Activated CD8-positive, alpha-beta memory T cell treated with anti-CD3 and anti-CD28 coated beads, Interleukin-2, amount 50 U/mL, for 4 hours (primary cell): ENCODE measurements at regions not wholly inside any gene's neighbourhood (a gene's known extent, or its start where the extent isn't known, plus 50 kb on each side); places are given as distances from the start of the nearest gene placed in this dataset.
"Not testable (repeated sequence)": the region's sequence is repeated elsewhere in the genome, so short reads cannot be mapped to it uniquely, and the experiment has no call there.

Experiments used
- DNase-seq: peaks from one replicate; pipeline ENCODE4 v3.0.0-alpha.2; 2020

DNA sequence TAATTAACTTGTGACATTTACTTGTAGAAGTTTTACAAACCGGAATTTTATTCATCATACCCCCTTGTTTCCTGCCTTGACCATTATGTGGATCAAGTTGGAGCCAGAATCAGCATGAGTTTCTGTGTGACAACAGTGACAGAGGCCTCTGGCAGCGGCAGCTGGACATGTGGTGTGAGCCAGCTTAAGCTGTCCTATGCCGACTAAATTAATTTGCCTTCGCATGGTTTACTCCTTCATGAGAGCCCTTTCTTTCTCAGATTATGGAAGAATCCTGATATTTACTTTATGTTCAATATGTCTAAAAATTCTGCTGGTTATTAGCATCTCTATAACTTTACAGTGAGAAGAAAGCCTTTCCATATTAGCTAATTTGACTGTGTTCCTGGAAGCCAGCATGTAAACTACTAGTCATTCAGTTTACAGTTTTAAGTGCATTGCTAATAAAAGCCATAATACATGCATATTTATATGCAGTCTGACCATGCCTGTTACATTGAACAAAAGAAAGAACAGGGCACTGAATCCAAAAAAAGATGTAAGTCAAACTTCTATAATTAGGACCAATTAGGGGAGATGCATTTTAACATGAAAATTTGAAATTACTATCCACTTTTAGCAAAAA is 495.8 kb upstream of the ACVR2A start:
- DNase-seq = no peak

DNA sequence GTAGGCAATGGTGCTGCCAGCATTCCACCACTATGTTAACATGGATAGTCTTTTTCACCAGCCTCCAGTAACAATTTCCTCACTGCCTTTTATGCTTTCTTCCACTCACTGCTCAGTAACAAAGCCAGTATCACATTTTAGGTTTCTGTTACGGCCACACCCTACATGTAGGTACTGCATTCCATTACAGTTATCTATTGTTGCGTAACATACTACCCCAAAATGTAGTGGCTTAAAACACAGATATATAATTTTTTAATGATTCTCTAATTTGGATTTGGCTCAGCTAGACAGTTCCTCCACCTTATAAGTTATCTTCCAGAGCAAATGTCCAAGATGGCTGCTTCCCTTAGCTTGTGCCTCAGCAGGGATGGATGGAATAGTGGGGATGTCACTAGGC is 498.7 kb upstream of the ACVR2A start:
- DNase-seq = no peak

DNA sequence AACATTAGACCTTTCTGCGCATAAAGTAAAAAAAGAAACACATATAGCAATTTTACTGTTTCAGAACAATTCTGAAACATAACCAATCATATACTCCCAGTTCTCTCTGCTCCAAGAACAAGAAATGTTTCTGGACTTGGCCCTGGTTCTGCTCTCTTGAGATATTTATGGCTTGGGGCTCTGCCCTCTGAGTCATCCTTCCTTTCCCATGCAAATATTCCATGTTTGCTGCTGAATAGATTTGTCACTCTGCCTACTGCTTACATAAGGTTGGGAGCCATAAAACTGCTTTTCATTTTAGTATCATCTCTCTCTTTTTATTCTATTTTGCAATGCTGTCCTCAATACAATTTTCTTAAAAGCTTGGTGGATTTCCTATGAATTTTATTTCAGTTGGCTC is 499.6 kb upstream of the ACVR2A start:
- no peak for DNase-seq

DNA sequence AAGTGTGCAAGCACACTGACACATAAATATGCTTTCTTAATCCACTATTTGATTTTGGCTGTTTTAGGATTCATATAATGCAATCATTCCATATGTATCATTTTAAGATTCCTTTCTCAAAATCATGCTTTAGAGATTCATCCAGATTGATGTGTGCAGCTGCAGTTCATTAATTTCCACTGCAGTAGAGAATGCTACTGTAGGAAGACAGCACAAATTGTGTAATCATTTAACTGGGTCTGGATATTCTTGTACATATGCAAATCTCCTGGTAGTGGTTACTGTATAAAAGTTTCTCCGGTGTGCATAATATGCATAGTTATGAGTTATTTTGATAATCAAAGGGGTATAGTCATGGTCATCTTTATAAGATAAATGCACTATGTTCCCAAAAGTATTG is 502.5 kb upstream of the ACVR2A start:
- DNase-seq = no peak

DNA sequence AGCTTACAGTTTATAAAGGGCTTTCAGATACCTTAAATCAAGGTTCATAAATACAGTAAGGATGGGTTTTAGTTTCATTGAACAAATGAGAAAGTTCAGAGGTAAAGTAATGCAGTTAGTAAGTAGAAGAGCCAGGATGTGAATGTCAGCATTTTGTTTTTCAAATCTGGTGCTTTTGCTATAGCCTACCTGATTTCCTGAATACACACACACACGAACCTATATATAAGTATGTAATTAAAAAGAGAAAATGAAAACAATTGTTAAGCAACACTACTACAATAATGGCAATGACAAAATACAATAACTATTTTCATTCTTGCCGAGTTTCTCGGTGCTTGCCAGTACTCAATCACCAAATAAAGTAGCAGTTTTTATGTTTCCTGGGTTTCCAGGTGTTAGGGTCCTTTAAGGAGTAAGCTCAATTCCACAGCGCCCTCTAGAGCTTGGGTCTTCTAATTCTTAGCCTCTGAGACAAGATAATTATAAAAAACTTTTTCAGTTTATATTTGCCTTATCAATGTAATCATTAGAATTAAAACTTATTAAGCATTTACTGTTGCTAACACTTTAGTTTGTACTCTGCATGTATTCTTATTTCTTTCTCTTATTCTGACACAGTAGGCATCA is 512.9 kb upstream of the ACVR2A start:
- peak; percentile 19 for DNase-seq

DNA sequence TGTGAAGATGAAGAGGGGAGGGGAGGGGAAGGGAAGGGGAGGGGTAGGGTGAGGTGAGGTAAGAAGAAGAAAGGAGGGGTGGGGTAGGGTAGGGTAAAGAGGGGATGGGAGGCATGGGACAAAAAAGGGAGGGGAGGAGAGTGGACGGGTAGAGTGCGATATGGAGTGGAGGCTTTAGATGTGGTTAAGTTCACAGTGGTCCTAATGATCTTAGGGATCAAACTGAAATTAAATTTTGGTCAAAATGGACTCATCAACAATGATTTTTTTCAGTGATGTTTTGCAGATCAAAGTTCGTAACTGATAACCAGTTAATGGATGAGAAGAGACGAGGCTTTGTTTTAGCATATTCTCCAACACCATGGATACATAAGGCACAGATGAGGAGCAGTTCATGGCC is 513.9 kb upstream of the ACVR2A start:
- no peak for DNase-seq

DNA sequence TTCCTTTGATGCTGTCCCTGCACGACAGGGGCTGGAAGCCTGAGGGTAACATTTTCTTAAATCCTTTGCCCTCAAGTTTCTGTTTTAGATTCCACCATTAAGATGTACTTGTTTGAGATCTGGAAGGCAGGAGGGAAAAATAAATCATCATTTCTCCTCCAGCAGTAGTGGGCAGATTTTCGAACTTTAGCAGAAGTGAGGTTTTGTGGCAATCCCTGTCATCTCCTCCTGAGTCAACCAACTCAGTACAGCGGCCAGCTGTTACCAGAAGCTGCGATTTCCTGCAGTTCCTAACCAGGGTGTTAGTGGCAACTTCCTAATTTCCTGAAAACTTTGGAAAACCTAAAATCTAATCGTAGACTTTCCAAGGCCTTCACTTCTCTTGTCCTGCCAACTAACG is 517.2 kb upstream of the ACVR2A start:
- DNase-seq = no peak

DNA sequence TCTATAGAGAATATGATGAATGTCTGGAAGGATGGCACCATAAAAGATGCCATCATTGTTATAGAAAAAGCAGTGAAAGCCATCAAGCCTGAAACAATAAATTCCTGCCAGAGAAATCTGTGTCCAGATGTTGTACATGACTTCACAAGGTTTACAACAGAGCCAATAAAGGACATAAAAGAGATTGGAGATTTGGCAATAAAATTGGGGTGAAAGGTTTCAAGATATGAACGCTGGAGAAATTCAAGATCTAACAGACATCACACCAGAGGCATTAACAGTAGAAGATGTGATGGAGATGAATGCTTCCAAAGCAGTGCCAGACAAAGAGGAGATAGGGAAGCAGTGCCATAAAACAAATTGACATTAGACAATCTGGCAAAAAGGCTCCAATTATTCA is 518.8 kb upstream of the ACVR2A start:
- no peak for DNase-seq

DNA sequence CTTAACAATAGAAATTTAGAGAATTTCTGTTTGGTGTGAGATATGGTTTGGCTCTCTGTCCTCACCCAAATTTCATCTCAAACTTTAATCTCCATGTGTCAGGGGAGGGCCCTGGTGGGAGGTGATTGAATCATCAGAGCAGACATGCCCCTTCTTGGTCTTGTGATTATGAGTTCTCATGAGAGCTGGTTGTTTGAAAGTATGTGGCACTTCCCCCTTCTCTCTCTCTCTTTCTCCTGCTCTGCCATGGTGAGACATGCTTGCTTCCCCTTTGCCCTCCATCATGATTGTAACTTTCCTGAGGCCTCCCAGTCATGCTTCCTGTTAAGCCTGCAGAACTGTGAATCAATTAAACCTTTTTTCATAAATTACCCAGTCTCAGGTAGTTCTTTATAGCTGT is 524.7 kb upstream of the ACVR2A start:
- no peak for DNase-seq

DNA sequence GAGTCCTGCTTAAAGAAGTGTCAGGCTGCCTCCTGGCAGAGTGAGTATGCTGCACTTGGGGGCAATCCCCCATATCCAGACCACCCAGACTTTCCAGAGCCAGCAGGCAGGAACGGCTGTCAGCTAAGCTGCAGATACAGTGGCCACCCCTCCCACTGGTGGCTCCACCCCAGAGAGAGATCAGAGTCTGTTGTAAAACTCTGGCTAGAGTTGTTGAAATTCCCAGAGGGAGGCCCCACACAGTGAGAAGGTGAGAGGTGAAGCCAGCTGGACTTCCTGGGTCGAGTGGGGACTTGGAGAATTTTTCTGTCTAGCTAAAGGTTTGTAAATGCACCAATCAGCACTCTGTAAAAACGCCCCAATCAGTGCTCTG is 533.8 kb upstream of the ACVR2A start:
- no peak for DNase-seq

DNA sequence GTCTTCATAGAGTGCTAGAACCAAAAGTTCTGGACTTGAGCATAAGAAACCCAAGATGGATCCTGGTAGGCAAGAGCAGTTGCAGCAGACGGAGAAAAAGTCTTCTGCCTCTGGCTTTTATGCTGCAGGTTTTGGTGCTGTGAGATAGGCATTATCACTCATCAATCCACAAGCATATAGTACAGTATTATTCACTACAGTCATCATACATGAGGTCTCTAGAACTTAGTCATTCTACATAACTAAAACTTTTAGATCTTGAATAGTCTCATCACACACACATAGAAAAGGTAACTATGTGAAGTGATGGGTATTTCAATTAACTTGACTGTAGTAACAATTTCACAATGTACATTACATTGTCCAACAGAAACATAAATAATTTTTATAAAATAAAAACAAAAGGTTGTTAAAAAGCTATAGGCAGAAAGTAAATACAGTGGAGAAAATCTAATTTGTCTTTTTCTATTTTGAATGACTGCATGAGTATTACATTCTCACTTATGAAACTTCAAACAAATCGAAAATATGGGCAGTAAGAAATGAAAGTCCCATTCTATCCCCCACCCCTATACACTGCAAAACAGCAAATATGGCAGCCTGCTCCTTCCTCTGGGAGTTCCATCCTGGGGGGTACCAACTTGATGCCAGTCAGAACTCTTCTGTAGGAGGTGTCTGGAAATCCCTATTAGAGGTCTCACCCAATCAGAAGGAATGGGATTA is 534.3 kb upstream of the ACVR2A start:
- DNase-seq = no peak

DNA sequence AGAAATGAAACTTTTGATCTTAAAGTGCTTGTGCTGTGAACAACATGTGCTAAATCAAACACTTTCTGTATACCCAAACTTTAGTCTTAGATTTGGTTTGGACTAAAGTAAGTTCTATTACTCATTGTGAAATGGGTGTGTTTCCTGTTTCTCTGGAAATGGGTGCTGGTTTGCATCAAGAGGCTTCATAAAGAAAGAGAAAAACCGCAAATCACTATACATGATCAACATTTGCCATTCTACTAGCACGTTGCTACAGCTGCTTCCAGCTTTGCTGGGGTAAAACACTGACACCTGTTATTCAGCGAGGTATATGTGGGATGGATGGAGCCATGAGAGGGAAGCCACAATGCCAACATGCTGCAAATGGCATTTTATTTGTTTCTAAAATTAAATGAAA is 547.0 kb upstream of the ACVR2A start:
- DNase-seq = no peak

DNA sequence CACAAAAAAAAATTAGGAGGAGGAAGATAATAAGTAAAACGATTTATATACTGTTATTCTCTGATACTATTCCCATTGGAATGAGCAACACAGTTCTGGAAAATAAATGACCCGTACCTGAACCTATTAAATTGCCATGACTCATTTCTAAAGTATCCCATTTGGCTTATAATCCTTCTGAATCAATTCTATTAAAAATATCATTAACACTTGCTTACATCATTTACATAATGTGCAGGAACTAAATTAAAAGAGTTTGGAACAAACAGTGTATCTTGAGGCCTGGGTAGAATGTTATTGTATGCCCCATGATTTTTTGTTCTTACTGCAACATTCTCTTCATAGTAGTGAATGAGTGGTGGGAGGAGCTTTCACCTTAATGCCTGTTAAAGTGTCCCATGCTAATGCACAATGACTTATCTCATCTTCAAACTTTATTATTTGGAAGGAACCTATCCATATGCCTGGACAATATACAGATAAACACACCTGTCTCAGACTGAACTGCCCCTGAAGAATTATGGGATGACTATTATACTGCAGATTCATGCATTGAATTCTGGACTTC is 549.9 kb upstream of the ACVR2A start:
- no peak for DNase-seq

DNA sequence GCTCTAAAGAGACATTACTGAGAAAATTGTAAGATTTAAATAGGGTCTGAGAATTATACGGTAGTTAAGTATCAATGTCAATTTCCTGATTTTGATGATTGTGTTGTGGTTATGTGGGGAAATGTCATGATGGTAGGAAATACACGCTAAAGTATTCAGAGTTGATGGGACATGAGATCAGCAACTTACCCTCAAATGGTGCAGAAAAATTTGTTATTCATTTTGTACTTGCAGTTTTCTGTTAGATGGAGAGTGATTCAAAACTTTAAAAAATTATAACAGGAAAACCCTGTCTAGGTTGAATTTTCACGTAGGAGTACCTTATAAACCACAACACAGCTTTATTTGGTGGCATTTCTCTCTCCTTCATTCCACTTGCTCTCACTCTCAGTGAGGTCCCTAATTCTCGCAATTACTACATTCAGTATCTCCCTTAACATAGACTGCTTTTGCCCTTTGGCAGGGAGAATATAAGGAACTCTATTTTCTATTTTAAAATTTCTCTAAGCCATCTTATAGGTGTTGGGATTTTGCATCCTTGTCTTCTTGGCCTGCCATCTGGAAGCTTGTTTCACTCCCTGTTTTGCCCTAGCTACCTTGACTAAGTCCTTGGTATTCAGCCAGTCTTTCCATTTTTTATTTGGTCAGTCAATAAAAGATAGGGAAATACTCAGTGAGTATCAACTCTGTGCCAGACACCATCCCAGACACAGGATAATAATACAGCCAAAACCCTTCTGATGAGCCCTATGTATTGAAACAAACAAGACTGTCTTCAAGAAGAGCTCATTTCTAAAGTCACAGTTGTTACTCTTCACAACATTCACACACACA is 550.6 kb upstream of the ACVR2A start:
- no peak for DNase-seq

DNA sequence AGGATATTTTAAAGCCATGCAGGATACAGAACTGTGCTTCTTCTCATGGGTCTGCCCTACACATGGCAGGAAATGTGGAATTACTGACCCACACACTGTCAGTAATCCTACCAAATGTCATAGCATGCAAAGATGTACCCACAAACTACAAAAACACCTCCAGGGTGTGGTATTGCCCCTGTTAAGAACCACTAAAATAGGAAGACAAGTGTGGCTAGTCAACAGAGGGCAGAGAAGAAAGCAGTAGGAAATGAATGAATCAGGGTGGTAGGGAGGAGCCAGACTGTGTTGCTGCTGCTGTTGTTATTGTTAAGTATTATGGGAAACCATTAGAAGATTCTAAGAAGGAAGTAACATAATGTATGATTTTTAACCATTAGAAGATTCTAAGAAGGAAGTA is 556.7 kb upstream of the ACVR2A start:
- no peak for DNase-seq

DNA sequence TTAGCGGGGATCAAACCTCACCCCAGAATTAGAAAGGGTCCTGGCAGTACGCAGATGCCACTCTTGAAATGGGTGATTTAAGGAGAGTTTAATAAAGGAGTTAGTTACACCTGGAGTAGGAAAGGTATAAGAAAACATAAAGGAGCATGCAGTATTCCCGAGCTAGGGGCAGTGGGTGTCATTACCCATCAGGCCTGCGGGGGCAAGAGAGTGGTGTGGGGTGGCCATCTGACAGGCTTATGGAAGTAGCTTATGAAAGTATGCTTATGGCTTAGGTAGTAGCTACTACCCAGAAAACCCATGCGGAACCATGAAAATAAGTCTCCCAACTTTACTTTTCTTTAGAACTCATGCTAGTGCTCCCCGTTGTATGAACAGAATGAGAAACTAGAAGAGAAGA is 568.9 kb upstream of the ACVR2A start:
- no peak for DNase-seq

DNA sequence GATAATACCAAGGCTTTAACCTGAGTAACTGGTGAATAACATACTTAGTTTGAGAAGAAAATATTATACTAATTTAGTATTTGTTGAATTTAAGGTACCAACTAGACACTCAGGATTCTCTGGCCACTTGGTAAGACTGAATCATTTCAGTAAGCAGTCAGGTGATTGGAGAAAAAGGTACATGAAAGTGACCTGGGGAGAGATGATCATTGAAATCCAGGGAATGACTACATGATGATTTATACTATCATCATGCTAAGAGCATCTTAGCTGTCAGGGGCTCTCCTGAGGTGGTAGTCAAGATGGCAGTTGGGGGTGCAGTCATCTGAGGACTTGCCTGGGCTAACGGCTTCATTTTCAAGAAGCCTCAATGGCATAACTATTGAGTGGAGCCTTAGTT is 571.2 kb upstream of the ACVR2A start:
- no peak for DNase-seq

DNA sequence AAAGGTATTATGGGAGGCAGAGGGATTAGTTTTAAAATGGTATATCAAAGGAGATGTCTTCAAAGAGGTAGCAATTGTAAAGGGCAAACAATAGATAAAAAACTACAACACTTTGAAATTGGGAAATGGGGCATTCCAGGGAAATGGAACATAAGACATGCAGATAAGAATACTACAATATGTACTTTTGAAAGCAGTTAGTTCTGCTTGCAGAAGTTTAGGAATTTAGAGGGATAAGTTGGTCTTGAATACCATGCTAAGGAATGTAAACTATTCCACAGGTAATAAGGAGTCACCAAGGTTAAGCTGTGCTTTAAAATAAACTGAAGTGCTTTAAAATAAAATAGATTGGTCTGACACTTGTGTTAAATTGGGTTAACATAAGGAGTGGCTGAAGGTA is 571.7 kb upstream of the ACVR2A start:
- no peak for DNase-seq

DNA sequence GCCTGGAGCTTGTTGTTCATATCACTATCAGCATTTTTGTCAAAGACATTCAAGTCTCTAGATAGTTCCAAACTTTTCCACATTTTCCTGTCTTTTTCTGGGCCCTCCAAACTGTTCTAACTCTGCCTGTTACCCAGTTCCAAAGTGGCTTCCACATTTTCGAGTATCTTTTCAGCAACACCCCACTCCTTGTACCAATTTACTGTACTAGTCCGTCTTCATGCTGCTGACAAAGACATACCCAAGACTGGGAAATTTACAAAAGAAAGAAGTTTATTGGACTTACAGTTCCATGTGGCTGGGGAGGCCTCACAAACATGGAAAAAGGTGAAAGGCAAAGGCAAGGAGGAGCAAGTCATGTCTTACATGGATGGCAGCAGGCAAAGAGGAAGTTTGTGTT is 575.2 kb upstream of the ACVR2A start:
- DNase-seq = not testable (repeated sequence)

DNA sequence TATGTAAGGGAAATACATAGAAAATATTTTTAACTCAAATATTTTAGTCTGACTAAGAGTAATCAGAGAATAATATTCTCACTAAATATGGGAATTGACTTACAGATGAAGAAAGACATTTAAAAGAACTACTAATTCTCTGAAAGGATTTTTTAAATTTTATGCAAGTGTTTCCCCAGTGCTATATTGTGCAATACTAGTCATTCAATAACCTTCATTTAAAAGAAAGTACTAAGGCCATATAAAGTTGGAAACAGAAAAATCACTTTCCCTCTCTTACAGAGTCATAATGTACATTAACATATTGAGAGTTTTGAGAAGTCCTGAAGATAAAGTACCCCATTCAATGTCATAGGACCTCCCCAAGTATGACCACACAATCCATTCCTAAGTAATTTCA is 584.6 kb upstream of the ACVR2A start:
- DNase-seq = no peak

DNA sequence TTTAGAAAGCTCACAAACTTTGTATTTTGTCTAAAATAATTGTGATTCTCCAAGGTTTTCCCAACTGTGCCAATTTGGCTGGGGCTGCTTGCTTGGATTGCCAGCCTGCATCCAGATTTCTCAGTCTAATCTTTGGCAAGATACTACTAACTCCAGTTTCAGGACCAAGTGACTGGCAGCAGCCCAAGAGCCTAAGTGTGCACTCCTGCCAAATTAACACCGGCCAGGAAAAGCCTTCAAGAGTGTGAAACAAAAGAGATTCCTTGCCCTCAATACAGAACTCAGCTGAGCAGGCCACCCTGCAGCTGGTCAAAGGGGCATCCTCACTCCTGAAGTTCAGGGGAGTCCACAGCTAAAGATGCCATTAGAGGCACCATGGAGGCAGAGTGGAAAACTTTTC is 589.0 kb upstream of the ACVR2A start:
- DNase-seq = no peak

DNA sequence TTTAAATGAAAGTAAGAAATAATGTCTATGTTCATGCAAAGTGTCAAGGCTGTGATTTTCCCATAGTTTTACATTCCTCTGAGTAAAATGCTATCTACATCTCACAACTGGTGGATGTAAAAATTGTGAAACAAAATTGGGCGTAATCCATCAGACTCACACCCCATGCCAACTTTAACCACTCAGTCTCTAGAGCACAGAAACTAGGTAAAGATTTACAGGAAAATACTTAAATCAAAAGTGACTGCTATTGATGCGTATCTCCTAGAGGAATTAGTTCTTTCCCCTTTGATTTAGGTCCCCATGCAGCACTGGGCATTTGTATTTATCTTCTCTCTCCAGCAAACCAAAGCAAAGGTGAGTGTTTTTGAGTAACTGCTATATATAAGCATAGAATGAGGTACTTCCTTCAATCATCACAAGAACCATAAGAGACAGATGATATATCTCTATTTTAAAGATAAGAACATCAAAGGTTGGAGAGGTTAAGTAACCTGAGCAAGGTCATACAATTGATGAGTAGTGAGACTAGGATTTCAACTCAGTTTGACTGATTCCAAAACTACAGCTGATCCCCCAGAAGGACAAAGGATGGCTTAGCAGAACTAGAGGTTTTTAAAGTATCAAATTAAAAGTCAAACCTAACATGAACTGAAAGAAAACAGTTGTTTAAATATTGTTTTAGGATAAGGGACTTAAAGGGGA is 594.0 kb upstream of the ACVR2A start:
- DNase-seq = no peak

DNA sequence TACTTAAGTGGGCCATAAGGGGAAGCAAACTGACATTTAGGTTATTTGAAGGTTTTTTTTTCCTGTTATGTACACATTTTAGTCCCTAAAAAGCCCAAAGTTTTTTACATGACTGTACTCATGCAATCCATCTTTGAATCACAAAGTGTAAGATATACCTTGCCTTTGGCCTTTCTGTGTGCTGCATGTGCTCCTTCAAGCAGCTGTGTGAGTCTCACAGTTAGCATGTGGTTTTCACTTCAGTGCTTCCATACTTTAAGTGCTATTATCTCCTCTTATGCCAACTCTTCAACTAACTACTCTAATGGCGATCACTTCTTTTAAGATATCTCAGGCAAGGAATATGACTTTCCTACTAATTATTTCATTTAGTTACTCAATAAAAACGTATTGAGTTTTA is 597.1 kb upstream of the ACVR2A start:
- no peak for DNase-seq
